Endothelial cell (in vitro differentiated cells): ENCODE measurements at regions not wholly inside any gene's neighbourhood (a gene's known extent, or its start where the extent isn't known, plus 50 kb on each side); places are given as distances from the start of the nearest gene placed in this dataset.

Source experiments
- DNase-seq: peaks from one replicate; pipeline ENCODE4 v3.0.0; 2021; ENCODE audit warnings: low spot score
- H3K27ac Mint-ChIP-seq: one replicate; pipeline ENCODE4 v1.8.0; 2021; ENCODE audit warnings: mixed read lengths, inconsistent platforms; ENCODE audit not compliant: unreplicated experiment
- H3K27me3 Mint-ChIP-seq: one replicate; pipeline ENCODE4 v1.8.0; 2021; ENCODE audit warnings: mild to moderate bottlenecking, moderate library complexity, mixed read lengths, inconsistent platforms; ENCODE audit not compliant: unreplicated experiment
- H3K36me3 Mint-ChIP-seq: one replicate; pipeline ENCODE4 v1.8.0; 2021; ENCODE audit warnings: mild to moderate bottlenecking, low read depth, mixed read lengths, inconsistent platforms; ENCODE audit not compliant: unreplicated experiment
- H3K4me1 Mint-ChIP-seq: one replicate; pipeline ENCODE4 v1.8.0; 2021; ENCODE audit warnings: mild to moderate bottlenecking, mixed read lengths, inconsistent platforms; ENCODE audit not compliant: unreplicated experiment
- H3K4me3 Mint-ChIP-seq: one replicate; pipeline ENCODE4 v1.8.0; 2021; ENCODE audit warnings: mild to moderate bottlenecking, mixed read lengths, inconsistent platforms; ENCODE audit not compliant: unreplicated experiment
- H3K9me3 Mint-ChIP-seq: one replicate; pipeline ENCODE4 v1.8.0; 2021; ENCODE audit warnings: mixed read lengths, inconsistent platforms; ENCODE audit not compliant: unreplicated experiment
- TF ChIP-seq, protein P1 (sequence below): fragments of 200-600 bp; sonication (generic); IDR thresholded peaks from one replicate; pipeline ENCODE4 v1.5.0; 2021; ENCODE audit warnings: antibody characterized with exemption; ENCODE audit not compliant: unreplicated experiment

DNA sequence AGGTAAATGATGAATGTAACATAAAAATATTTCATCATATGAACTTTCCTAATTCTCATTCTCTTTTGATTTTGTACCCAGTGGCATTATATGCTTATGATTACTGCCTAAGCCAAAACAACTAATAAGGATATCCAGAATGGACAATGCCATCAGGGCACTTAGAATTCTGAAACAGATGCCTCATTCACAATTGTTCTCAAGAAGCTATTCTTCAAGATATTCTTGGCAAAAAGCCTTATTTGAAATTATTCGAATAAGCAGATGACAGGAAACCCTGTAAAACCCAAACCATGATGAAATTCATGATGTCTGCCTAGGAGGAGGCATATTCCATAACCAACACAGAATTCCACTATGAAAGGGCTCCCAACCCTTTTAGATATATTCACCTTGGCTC, 353.2 kb upstream of the TRIB2 start:
- DNase-seq: no peak

GRCh38 chr2:12369566-12369965, 347.2 kb upstream of the TRIB2 start:
- no peak overlapping the region for H3K4me3 Mint-ChIP-seq
- TF ChIP-seq, protein P1, sequence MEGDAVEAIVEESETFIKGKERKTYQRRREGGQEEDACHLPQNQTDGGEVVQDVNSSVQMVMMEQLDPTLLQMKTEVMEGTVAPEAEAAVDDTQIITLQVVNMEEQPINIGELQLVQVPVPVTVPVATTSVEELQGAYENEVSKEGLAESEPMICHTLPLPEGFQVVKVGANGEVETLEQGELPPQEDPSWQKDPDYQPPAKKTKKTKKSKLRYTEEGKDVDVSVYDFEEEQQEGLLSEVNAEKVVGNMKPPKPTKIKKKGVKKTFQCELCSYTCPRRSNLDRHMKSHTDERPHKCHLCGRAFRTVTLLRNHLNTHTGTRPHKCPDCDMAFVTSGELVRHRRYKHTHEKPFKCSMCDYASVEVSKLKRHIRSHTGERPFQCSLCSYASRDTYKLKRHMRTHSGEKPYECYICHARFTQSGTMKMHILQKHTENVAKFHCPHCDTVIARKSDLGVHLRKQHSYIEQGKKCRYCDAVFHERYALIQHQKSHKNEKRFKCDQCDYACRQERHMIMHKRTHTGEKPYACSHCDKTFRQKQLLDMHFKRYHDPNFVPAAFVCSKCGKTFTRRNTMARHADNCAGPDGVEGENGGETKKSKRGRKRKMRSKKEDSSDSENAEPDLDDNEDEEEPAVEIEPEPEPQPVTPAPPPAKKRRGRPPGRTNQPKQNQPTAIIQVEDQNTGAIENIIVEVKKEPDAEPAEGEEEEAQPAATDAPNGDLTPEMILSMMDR: no peak
- no peaks in the 10 kb centered on the region for H3K4me1 Mint-ChIP-seq
- no peak for DNase-seq
- H3K9me3 Mint-ChIP-seq: no peaks in the 10 kb centered on the region
- no peaks in the 10 kb centered on the region for H3K36me3 Mint-ChIP-seq
- no peaks in the 10 kb centered on the region for H3K27me3 Mint-ChIP-seq
- no peak overlapping the region for H3K27ac Mint-ChIP-seq

More for the DNA sequence above, 353.2 kb upstream of the TRIB2 start:
- no peaks in the 10 kb centered on the region for H3K9me3 Mint-ChIP-seq
- no peaks in the 10 kb centered on the region for H3K36me3 Mint-ChIP-seq
- H3K4me1 Mint-ChIP-seq: no peaks in the 10 kb centered on the region
- no peak overlapping the region for H3K4me3 Mint-ChIP-seq
- H3K27ac Mint-ChIP-seq: no peak overlapping the region
- H3K27me3 Mint-ChIP-seq: no peaks in the 10 kb centered on the region
- TF ChIP-seq, protein P1: no peak

DNA sequence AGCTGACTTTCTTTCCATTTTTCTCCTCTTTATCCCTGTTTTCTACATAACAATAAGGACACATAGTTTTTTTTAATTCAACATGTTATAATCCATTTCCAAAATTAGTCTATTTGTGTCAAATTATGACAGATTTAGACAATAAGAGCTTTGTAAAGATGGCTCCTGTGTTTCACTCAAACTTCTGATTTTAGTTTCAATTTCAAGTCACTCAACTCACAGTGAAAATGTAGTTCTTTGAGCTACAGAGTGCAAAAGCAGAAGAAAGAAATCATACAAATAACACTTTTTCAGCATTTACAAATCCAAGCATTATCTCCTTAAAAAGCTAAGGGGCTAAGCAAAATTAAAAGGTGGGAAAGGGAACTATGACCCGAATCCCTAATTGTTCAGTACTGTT, 340.7 kb upstream of the TRIB2 start:
- Mint-ChIP-seq H3K36me3 (no peaks in the 10 kb centered on the region), H3K27me3 (no peaks in the 10 kb centered on the region), H3K4me3 (no peak overlapping the region), H3K27ac (no peak overlapping the region), H3K4me1 (no peaks in the 10 kb centered on the region), H3K9me3 (no peaks in the 10 kb centered on the region)
- TF ChIP-seq, protein P1: no peak
- no peak for DNase-seq

DNA sequence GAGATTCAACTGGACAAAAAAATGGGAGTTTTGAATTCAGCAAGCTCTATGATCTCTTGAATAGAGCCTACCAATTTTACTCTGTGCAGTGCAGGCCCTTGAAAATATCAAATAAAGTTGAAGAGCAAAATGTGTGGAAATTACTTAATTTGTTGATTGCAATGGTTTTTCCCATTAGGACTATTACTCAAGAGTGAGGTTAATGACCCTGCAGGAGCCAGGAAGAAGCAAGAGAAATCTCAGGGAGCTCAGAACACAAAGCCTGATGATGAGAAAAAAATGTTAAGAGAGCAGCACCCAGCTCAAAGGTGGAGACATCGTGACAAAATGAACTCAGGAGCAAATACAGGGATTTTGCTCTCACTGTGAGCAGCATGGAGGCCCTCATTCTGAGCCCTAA, 337.6 kb upstream of the TRIB2 start:
- no peaks in the 10 kb centered on the region for H3K27me3 Mint-ChIP-seq
- no peaks in the 10 kb centered on the region for H3K4me1 Mint-ChIP-seq
- no peaks in the 10 kb centered on the region for H3K9me3 Mint-ChIP-seq
- H3K27ac Mint-ChIP-seq: no peak overlapping the region
- no peak for DNase-seq
- TF ChIP-seq, protein P1: no peak
- no peak overlapping the region for H3K4me3 Mint-ChIP-seq
- no peaks in the 10 kb centered on the region for H3K36me3 Mint-ChIP-seq

- Mint-ChIP-seq H3K4me1 (no peaks in the 10 kb centered on the region), H3K27ac (no peak overlapping the region), H3K4me3 (no peak overlapping the region), H3K9me3 (no peaks in the 10 kb centered on the region), H3K27me3 (no peaks in the 10 kb centered on the region), H3K36me3 (no peaks in the 10 kb centered on the region)
- TF ChIP-seq, protein P1: no peak
- DNase-seq: no peak
These were observed 335.0 kb upstream of the TRIB2 start for GRCh38 chr2:12381543-12382325.
